HepG2 (cell line): ENCODE measurements at regions not wholly inside any gene's neighbourhood (a gene's known extent, or its start where the extent isn't known, plus 50 kb on each side); places are given as distances from the start of the nearest gene placed in this dataset.

Experiments
- ATAD3A ChIP-seq: sonication (generic); formaldehyde crosslinking; IDR thresholded peaks from 2 replicates; pipeline ENCODE4 v1.4.0; 2020; ENCODE audit warnings: missing genetic modification reagents
- CREM ChIP-seq, 2 experiments: sonication (generic) in 1 of 2; formaldehyde crosslinking in 1 of 2; IDR thresholded peaks; 2 replicates each; pipeline versions ENCODE4 v1.4.0 to v1.6.1; 2016 to 2020; ENCODE audit warnings: antibody characterized with exemption in 1 of 2, mild to moderate bottlenecking in 1 of 2, missing genetic modification reagents in 1 of 2
- CTCF ChIP-seq: sonication (generic); formaldehyde crosslinking; IDR thresholded peaks from 2 replicates; pipeline ENCODE4 v1.5.0; 2020; ENCODE audit warnings: mild to moderate bottlenecking, missing genetic modification reagents, moderate library complexity
- GRHL1 ChIP-seq: sonication (generic); formaldehyde crosslinking; conservative IDR thresholded peaks from 2 replicates; pipeline ENCODE4 v1.8.0; 2022; ENCODE audit warnings: missing genetic modification reagents
- JUNB ChIP-seq: sonication (generic); formaldehyde crosslinking; IDR thresholded peaks from 2 replicates; pipeline ENCODE4 v1.8.0; 2022; ENCODE audit warnings: missing genetic modification reagents, mild to moderate bottlenecking, borderline replicate concordance
- RAD51 ChIP-seq: fragments of 450-650 bp; IDR thresholded peaks from 2 replicates; pipeline ENCODE4 v1.6.1; 2016; ENCODE audit warnings: borderline replicate concordance
- SMAD3 ChIP-seq: sonication (generic); formaldehyde crosslinking; IDR thresholded peaks from 2 replicates; pipeline ENCODE4 v1.4.0; 2020; ENCODE audit warnings: missing genetic modification reagents
- TAF1 ChIP-seq: sonication (generic); formaldehyde crosslinking; IDR thresholded peaks from 2 replicates; pipeline ENCODE4 v1.4.0; 2020; ENCODE audit warnings: missing genetic modification reagents
- TCF7 ChIP-seq: sonication (generic); IDR thresholded peaks from 2 replicates; pipeline ENCODE4 v1.6.1; 2016; ENCODE audit warnings: antibody characterized with exemption, low read depth
- ZBTB4 ChIP-seq: sonication (generic); formaldehyde crosslinking; IDR thresholded peaks from 2 replicates; pipeline ENCODE4 v1.4.0; 2020; ENCODE audit warnings: missing genetic modification reagents, mild to moderate bottlenecking, borderline replicate concordance
- ZNF180 ChIP-seq: sonication (generic); formaldehyde crosslinking; IDR thresholded peaks from 2 replicates; pipeline ENCODE4 v1.4.0; 2020; ENCODE audit warnings: low read depth, missing genetic modification reagents, borderline replicate concordance
- ZNF616 ChIP-seq: sonication (generic); formaldehyde crosslinking; IDR thresholded peaks from 2 replicates; pipeline ENCODE4 v1.5.0; 2020; ENCODE audit warnings: low read depth, mild to moderate bottlenecking, missing genetic modification reagents
- ZNF710 ChIP-seq: sonication (generic); formaldehyde crosslinking; IDR thresholded peaks from 2 replicates; pipeline ENCODE4 v1.5.0; 2020; ENCODE audit warnings: mild to moderate bottlenecking, missing genetic modification reagents, borderline replicate concordance
- ZNF790 ChIP-seq: sonication (generic); formaldehyde crosslinking; IDR thresholded peaks from 2 replicates; pipeline ENCODE4 v1.8.0; 2022; ENCODE audit warnings: missing genetic modification reagents, mild to moderate bottlenecking, borderline replicate concordance

- no peak for TF ChIP-seq TAF1
- TF ChIP-seq ZNF616: no peak
- no peak for TF ChIP-seq SMAD3 (CRISPR knock-in tag)
- no peak for TF ChIP-seq ZBTB4 (CRISPR knock-in tag)
- no peak for TF ChIP-seq CTCF
- TF ChIP-seq CREM (IDR thresholded peaks at IDR 0.05): no peak
- TF ChIP-seq CREM (CRISPR knock-in tag; IDR thresholded peaks at IDR 0.05): no peak
- TF ChIP-seq ZNF710 (CRISPR knock-in tag): no peak
- no peak for TF ChIP-seq ATAD3A
- TF ChIP-seq JUNB (CRISPR knock-in tag): no peak
- TF ChIP-seq RAD51: no peak
- no peak for TF ChIP-seq ZNF180 (CRISPR knock-in tag)
- no peak for TF ChIP-seq ZNF790 (CRISPR knock-in tag)
- no peak for TF ChIP-seq TCF7
- no peak for TF ChIP-seq GRHL1 (CRISPR knock-in tag)
Measured at GRCh38 chr9:20040991-20041696, 252.3 kb upstream of the SLC24A2 start.
